IPS-NIHi7 (cell line): ENCODE measurements at regions not wholly inside any gene's neighbourhood (a gene's known extent, or its start where the extent isn't known, plus 50 kb on each side); places are given as distances from the start of the nearest gene placed in this dataset.

ENCODE experiments used
- DNase-seq: peaks from one replicate; pipeline ENCODE4 v3.0.0; 2012; ENCODE audit warnings: mixed read lengths; ENCODE audit errors: extremely low spot score

- no peak for DNase-seq
These were observed 1220.9 kb downstream of the BRD1 start for GRCh38 chr22:48606684-48607307.

- DNase-seq = no peak
These were observed 1221.7 kb downstream of the BRD1 start for GRCh38 chr22:48605856-48606481.

DNA sequence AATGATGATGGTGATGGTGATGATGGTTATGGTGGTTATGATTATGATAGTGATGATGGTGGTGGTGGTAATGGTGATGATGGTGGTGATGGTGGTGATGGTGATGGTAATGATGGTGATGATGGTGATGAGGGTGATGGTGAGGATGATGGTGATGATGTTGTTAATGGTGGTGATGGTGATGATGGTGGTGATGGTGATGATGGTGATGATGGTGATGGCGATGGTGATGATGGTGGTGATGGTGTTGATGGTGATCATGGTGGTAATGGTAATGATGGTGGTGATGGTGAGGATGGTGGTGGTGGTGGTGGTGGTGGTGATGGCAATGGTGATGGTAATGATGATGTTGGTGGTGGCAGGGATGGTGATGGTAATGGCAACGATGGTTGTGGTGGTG, 1222.5 kb downstream of the BRD1 start:
- DNase-seq = no peak

GRCh38 chr22:48603621-48604320, 1223.9 kb downstream of the BRD1 start:
- DNase-seq = no peak

- no peak for DNase-seq
These were observed 1224.7 kb downstream of the BRD1 start for GRCh38 chr22:48602805-48603518.

DNA sequence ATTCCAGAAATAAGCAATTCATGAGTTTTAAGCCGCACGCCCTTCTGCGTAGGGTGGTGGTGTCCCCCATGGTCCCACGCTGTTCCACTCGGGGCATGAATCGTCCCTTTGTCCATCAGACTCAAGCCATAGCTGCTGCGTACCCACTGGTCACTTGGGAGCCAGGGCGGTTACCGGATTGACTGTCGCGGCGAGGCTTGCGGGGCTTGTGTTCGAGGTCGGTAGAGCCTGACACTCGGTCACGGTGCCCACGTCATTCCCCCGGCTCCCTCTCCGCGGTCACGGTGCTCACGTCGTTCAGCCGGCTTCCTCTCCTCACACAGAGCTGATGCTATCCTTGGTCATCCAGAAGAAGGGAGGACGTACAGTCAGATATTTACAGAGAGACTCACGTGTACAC, 1227.0 kb downstream of the BRD1 start:
- no peak for DNase-seq

GRCh38 chr22:48600171-48600570, 1227.5 kb downstream of the BRD1 start:
- no peak for DNase-seq

DNA sequence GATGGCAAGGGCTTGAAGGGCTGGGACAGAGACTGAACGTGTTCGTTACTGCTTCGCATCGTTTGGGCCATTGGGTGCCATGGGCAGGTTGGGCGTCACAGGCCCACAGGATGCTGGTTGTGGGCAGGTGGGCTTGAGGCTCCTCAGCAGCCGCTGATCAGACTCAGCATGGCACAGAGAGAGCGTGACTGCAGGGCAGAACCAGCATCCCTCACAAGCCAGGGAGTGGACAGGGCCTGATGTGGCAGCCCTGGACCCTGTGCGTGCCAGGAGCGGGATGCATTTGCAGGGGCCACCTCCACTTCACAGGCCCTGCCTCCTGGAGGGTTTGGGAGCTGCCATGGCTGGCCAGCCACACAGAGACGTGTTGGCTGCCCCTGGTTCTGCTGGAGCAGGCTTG, 1228.3 kb downstream of the BRD1 start:
- DNase-seq = no peak

DNA sequence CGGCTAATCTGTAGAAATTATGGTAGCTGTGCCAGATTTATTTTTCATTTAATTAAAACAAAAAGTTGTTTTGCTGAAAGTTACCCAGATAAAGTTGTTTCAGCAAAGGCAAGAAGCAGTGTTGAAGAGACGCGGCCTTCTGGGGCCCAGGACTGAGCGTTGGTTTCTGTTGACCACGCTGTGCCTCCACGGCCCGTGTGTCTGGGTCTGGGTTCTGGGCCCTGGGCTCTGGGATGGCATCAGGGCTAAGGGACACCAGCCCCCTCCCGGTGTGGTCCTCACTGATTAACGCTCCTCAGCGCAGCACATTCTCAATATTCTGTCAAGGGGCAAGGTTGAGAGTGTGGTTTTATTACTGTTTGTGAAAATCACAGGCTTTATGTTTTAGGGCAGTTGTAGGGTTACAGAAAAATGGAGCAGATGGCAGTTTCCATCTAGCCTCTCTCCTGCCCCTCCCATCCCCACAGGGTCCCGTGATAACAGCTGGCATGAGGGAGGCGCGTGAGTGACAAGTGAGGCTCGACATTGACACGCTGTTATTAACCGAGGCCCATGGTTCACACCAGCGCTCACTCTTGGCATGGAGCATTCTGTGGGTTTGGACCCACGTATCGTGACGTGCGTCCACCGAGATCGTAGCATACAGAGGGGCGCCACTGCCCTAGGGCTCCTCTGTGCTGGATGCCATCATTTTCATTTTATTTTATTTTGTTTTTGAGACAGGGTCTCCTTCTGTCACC, 1231.4 kb downstream of the BRD1 start:
- DNase-seq = no peak

DNA sequence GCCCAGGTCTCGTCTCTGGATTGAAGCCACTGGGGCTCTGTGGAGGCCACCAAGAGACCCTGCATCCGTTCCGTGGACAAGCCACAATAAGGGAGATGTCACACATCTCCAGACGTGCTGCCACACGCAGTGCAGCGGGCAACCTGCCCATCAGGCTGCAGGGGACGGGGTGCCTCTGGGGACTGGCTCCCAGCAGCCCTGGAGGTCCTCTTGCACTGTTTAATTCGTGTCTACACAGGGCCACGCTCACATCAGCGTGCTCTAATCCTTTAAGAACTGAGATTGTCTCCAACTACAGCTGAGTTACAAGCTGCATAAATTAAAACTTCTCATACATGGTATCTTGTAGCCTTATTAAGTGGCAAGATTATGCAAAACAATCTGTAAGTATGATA, 1232.2 kb downstream of the BRD1 start:
- DNase-seq = no peak

- DNase-seq = no peak
These were observed 1232.7 kb downstream of the BRD1 start for GRCh38 chr22:48594757-48595510.

- no peak for DNase-seq
These were observed 1233.5 kb downstream of the BRD1 start for GRCh38 chr22:48594016-48594756.

DNA sequence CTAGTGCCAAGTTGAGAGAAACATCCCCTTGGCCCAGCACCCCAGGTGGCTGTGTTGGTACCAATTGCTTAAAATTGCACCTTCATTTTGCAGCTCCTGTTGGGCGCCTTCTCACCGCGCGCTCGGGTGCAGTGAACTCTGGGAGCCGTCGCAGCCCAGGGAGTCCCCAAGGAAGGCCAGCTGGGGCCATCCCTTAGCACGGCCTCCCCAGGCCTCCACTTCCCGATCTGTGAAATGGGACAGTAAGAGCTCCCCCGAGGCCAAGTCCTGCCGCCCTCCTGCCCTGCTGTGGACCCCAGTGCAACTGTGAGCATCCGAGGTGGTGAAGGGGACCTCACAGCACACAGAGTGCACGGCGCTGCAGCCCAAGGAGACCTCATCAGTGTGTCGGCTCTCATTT, 1234.1 kb downstream of the BRD1 start:
- no peak for DNase-seq

DNA sequence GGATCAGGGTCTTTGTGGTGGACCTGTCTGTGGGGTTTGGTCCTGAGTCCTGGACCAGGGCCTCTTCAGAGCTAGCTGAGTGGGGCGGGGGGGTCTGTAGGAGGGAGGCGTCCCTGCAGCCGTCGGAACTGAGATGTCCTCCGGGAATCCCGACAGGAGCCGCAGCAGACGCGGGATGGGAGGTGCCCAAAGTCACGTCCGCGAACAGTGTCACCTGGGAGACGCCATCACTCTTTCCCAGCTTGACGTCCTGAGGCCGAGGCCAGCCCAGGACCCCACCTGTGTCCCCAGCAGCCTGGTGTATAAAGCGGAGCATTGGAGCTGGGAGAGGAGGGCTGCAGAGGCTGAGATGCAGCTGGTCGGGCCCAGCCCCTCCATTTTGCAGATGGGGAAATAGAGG, 1234.7 kb downstream of the BRD1 start:
- no peak for DNase-seq

DNA sequence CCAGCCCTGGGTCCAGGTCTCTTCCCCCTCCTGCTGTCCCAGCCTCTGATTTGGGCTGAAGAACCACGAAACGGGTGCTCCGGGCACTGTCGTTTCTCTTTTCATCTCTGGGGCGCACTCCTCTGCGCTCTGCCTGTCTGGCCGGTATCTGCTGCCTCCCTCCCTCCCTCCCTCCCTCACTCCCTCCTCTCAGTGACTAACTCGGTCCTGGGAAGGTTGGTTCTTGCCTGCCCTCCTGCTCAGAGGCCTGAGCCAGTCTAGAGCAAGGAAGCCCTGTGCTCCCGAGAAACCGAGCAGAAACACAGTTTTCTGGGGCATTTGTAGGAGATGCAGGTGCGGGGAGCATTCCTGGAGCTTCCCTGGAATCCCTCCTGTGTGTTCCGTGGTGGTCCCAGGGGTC, 1235.2 kb downstream of the BRD1 start:
- no peak for DNase-seq

- DNase-seq = no peak
These were observed 1235.7 kb downstream of the BRD1 start for GRCh38 chr22:48592066-48592345.

DNA sequence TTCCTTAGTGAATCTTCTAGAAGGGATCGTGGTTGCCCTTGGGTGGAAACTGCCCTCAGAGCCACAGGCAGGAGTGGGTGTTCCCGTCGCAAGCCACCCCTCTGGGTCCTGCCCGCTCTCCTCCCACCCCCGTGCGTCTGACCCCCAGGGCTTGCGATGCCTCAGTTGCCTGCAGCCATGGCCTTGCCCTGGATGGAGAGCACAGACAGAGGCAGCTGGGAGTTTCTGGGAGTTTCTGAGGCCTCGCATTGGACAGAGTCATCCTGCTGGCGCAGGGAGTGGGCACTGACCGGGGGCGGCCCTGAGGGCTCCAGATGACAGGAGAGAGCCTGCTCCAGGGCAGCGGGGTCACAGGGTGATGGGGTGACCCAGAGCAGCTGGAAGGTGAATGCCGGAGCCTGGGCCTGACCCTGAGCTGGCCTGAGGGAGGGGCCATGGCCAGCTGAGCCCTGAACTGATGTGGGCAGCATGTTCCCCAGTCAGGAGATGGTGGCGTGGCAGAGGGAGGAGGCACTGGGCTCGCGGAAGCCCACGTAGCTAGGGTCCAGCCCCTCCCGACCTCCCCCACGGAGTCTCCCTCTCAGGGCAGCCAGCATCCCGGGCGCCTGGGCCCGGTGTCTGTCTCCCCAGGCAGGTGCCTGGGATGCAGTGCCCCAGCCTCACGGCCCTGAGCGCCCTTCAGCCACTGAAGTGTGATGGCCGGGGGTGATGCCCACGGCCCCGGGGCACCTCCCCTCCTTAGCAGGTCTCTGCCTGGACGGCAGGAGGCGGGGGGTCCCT, 1236.2 kb downstream of the BRD1 start:
- no peak for DNase-seq

DNA sequence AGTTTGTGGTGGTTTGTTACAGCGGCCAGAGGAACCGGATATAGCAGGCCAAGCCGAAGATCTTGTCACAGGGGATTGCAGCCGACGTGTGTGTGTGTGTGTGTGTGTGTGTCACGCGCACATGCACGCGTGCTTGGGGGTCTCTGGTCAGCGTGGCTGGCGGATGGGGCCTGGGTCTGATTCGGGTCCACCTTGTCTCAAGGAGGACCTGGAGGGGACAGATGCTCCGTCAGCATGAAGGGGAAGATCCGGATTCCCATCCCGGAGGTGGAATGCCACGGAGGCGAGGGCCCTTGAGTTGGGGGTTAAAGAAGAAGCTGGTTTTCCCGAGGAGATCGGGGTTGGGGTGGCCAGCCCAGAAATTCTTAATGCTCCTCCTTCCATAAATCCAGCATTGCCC, 1237.8 kb downstream of the BRD1 start:
- no peak for DNase-seq

- no peak for DNase-seq
These were observed 1238.7 kb downstream of the BRD1 start for GRCh38 chr22:48588878-48589450.
